Liver (tissue), 8 donors: ENCODE measurements at regions not wholly inside any gene's neighbourhood (a gene's known extent, or its start where the extent isn't known, plus 50 kb on each side); places are given as distances from the start of the nearest gene placed in this dataset.

Source experiments
- DNase-seq: peaks from one replicate; pipeline ENCODE4 v3.0.0-alpha.2; 2017; ENCODE audit warnings: low spot score
- H3K27ac ChIP-seq, 2 donors: one replicate each; pipeline ENCODE4 v1.7.0; 2013; ENCODE audit warnings: inconsistent platforms in 2 of 2, low read length in 2 of 2, control low read depth in 1 of 2, low read depth in 1 of 2, mild to moderate bottlenecking in 1 of 2
- H3K27me3 ChIP-seq, 4 donors: one replicate each; pipeline versions ENCODE4 v1.6.1 to v1.7.0; 2013; ENCODE audit warnings: low read length in 3 of 4, inconsistent platforms in 1 of 4, mild to moderate bottlenecking in 1 of 4, moderate library complexity in 1 of 4; ENCODE audit not compliant: control insufficient read depth in 4 of 4, insufficient read depth in 4 of 4
- H3K36me3 ChIP-seq, 4 donors: one replicate each; pipeline versions ENCODE4 v1.6.1 to v1.7.0; 2013; ENCODE audit warnings: low read length in 3 of 4, mild to moderate bottlenecking in 3 of 4, low read depth in 1 of 4, moderate library complexity in 1 of 4; ENCODE audit not compliant: control insufficient read depth in 4 of 4, insufficient read depth in 3 of 4
- H3K4me1 ChIP-seq, 4 donors: one replicate each; pipeline versions ENCODE4 v1.6.1 to v1.7.0; 2013; ENCODE audit warnings: low read length in 3 of 4, mild to moderate bottlenecking in 3 of 4, moderate library complexity in 1 of 4; ENCODE audit not compliant: control insufficient read depth in 4 of 4, insufficient read depth in 4 of 4
- H3K4me3 ChIP-seq, 3 donors: one replicate each; pipeline versions ENCODE4 v1.6.1 to v1.7.0; 2013; ENCODE audit warnings: low read length in 3 of 3, control low read depth in 1 of 3, low read depth in 1 of 3, mild to moderate bottlenecking in 1 of 3
- H3K9ac ChIP-seq, 2 donors: one replicate each; pipeline ENCODE4 v1.7.0; 2013; ENCODE audit warnings: low read length in 2 of 2, mild to moderate bottlenecking in 2 of 2, moderate library complexity in 2 of 2, control low read depth in 1 of 2, low read depth in 1 of 2
- H3K9me3 ChIP-seq, 4 donors: one replicate each; pipeline versions ENCODE4 v1.6.1 to v1.7.0; 2013; ENCODE audit warnings: low read length in 3 of 4; ENCODE audit not compliant: control insufficient read depth in 4 of 4
- EGR1 ChIP-seq, 2 donors: IDR thresholded peaks; 2 replicates each; pipeline ENCODE4 v1.6.1; 2016 to 2018; ENCODE audit warnings: antibody characterized with exemption in 2 of 2, low read depth in 2 of 2
- FOXA2 ChIP-seq: IDR thresholded peaks from 2 replicates; pipeline ENCODE4 v1.6.1; 2016; ENCODE audit warnings: antibody characterized with exemption
- GABPA ChIP-seq, 2 donors: IDR thresholded peaks in 1 of 2; conservative IDR thresholded peaks in 1 of 2; 2 replicates each; pipeline ENCODE4 v1.6.1; 2016; ENCODE audit warnings: antibody characterized with exemption in 2 of 2, mild to moderate bottlenecking in 1 of 2, moderate library complexity in 1 of 2
- HNF4A ChIP-seq, 2 donors: conservative IDR thresholded peaks; 2 replicates each; pipeline ENCODE4 v1.6.1; 2016; ENCODE audit warnings: antibody characterized with exemption in 2 of 2, mild to moderate bottlenecking in 2 of 2
- HNF4G ChIP-seq: IDR thresholded peaks from 2 replicates; pipeline ENCODE4 v1.6.1; 2016; ENCODE audit warnings: antibody characterized with exemption
- JUND ChIP-seq, 2 donors: IDR thresholded peaks; 2 replicates each; pipeline ENCODE4 v1.6.1; 2016; ENCODE audit warnings: antibody characterized with exemption in 2 of 2
- NR2F2 ChIP-seq: IDR thresholded peaks from 2 replicates; pipeline ENCODE4 v1.6.1; 2016; ENCODE audit warnings: antibody characterized with exemption
- RXRA ChIP-seq, 2 donors: IDR thresholded peaks; 2 replicates each; pipeline ENCODE4 v1.6.1; 2017 to 2018; ENCODE audit warnings: antibody characterized with exemption in 2 of 2, mild to moderate bottlenecking in 1 of 2
- SP1 ChIP-seq: IDR thresholded peaks from 2 replicates; pipeline ENCODE4 v1.6.1; 2018; ENCODE audit warnings: antibody characterized with exemption, mild to moderate bottlenecking
- TAF1 ChIP-seq: conservative IDR thresholded peaks from 2 replicates; pipeline ENCODE4 v1.6.1; 2016; ENCODE audit warnings: antibody characterized with exemption, mild to moderate bottlenecking
- YY1 ChIP-seq: IDR thresholded peaks from 2 replicates; pipeline ENCODE4 v1.6.1; 2016; ENCODE audit warnings: antibody characterized with exemption, mild to moderate bottlenecking
- WGBS: extraction: QIAGEN DNeasy Blood & Tissue Kit; methylation state at CpG from one replicate; pipeline ENCODE4 v1.1.7; 2013; 5-methylcytosine and 5-hydroxymethylcytosine counted together
- TF ChIP-seq, protein P1 (sequence below): IDR thresholded peaks from 2 replicates; pipeline ENCODE4 v1.6.1; 2016; ENCODE audit warnings: antibody characterized with exemption
- TF ChIP-seq, protein P2 (sequence below): IDR thresholded peaks from 2 replicates; pipeline ENCODE4 v1.6.1; 2016; ENCODE audit warnings: antibody characterized with exemption
- TF ChIP-seq, protein P3 (sequence below): IDR thresholded peaks from 2 replicates; pipeline ENCODE4 v1.6.1; 2016; ENCODE audit warnings: antibody characterized with exemption, mild to moderate bottlenecking
- TF ChIP-seq, protein P4 (sequence below): fragments of 150-350 bp; IDR thresholded peaks from 2 replicates; pipeline ENCODE4 v1.5.1; 2017; ENCODE audit warnings: improper control_type of control experiment, low read depth, low read length; ENCODE audit not compliant: missing input control
- TF ChIP-seq, protein P5 (sequence below): IDR thresholded peaks from 2 replicates; pipeline ENCODE4 v1.6.1; 2016; ENCODE audit warnings: antibody characterized with exemption
- donor health status: healthy.
- donor health status: healthy.
- donor health status: healthy.
- donor health status: healthy.
- donor health status: healthy.

DNA sequence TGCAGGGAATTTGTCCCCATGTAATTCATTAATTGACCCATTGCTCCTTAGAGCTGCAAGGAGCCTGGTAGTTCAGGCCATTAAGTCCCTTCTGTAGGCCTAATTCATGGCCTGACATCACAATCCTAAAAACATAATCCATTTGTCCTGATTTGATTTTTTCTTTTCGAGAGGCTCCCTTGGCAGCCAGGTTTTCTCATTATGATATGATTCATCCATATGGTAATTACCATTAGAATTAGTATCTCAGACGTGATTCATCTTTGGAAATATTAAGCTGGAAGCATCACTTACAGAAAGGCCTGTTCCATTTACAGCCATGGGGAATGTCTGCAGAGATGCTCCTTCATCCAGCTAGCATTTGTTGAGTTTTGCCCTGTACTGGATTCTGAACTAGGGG is 128.5 kb downstream of the PLCE1 start:
- H3K9me3 ChIP-seq: no peaks in the 10 kb centered on the region
- no peak overlapping the region for H3K4me3 ChIP-seq
- H3K27me3 ChIP-seq: no peaks in the 10 kb centered on the region
- no peak for TF ChIP-seq HNF4G
- TF ChIP-seq, protein P1, sequence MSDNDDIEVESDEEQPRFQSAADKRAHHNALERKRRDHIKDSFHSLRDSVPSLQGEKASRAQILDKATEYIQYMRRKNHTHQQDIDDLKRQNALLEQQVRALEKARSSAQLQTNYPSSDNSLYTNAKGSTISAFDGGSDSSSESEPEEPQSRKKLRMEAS: no peak
- TF ChIP-seq, protein P2, sequence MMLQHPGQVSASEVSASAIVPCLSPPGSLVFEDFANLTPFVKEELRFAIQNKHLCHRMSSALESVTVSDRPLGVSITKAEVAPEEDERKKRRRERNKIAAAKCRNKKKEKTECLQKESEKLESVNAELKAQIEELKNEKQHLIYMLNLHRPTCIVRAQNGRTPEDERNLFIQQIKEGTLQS: no peak
- TF ChIP-seq EGR1 (IDR thresholded peaks at IDR 0.05; ENCODE audit: low read depth in 2 of 2): no peak
- TF ChIP-seq, protein P3, sequence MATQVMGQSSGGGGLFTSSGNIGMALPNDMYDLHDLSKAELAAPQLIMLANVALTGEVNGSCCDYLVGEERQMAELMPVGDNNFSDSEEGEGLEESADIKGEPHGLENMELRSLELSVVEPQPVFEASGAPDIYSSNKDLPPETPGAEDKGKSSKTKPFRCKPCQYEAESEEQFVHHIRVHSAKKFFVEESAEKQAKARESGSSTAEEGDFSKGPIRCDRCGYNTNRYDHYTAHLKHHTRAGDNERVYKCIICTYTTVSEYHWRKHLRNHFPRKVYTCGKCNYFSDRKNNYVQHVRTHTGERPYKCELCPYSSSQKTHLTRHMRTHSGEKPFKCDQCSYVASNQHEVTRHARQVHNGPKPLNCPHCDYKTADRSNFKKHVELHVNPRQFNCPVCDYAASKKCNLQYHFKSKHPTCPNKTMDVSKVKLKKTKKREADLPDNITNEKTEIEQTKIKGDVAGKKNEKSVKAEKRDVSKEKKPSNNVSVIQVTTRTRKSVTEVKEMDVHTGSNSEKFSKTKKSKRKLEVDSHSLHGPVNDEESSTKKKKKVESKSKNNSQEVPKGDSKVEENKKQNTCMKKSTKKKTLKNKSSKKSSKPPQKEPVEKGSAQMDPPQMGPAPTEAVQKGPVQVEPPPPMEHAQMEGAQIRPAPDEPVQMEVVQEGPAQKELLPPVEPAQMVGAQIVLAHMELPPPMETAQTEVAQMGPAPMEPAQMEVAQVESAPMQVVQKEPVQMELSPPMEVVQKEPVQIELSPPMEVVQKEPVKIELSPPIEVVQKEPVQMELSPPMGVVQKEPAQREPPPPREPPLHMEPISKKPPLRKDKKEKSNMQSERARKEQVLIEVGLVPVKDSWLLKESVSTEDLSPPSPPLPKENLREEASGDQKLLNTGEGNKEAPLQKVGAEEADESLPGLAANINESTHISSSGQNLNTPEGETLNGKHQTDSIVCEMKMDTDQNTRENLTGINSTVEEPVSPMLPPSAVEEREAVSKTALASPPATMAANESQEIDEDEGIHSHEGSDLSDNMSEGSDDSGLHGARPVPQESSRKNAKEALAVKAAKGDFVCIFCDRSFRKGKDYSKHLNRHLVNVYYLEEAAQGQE: no peak
- TF ChIP-seq TAF1: no peak
- TF ChIP-seq, protein P4, sequence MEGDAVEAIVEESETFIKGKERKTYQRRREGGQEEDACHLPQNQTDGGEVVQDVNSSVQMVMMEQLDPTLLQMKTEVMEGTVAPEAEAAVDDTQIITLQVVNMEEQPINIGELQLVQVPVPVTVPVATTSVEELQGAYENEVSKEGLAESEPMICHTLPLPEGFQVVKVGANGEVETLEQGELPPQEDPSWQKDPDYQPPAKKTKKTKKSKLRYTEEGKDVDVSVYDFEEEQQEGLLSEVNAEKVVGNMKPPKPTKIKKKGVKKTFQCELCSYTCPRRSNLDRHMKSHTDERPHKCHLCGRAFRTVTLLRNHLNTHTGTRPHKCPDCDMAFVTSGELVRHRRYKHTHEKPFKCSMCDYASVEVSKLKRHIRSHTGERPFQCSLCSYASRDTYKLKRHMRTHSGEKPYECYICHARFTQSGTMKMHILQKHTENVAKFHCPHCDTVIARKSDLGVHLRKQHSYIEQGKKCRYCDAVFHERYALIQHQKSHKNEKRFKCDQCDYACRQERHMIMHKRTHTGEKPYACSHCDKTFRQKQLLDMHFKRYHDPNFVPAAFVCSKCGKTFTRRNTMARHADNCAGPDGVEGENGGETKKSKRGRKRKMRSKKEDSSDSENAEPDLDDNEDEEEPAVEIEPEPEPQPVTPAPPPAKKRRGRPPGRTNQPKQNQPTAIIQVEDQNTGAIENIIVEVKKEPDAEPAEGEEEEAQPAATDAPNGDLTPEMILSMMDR: no peak
- TF ChIP-seq, protein P5, sequence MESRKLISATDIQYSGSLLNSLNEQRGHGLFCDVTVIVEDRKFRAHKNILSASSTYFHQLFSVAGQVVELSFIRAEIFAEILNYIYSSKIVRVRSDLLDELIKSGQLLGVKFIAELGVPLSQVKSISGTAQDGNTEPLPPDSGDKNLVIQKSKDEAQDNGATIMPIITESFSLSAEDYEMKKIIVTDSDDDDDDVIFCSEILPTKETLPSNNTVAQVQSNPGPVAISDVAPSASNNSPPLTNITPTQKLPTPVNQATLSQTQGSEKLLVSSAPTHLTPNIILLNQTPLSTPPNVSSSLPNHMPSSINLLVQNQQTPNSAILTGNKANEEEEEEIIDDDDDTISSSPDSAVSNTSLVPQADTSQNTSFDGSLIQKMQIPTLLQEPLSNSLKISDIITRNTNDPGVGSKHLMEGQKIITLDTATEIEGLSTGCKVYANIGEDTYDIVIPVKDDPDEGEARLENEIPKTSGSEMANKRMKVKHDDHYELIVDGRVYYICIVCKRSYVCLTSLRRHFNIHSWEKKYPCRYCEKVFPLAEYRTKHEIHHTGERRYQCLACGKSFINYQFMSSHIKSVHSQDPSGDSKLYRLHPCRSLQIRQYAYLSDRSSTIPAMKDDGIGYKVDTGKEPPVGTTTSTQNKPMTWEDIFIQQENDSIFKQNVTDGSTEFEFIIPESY: no peak
- no peak for TF ChIP-seq YY1
- no peak for TF ChIP-seq SP1
- no peak for TF ChIP-seq HNF4A (conservative IDR thresholded peaks at IDR 0.05)
- no peak for TF ChIP-seq FOXA2
- no peak overlapping the region for H3K9ac ChIP-seq
- no peak for DNase-seq
- WGBS: 89% methylated on average over 2 of the region's 2 CpGs
- no peaks in the 10 kb centered on the region for H3K4me1 ChIP-seq
- no peaks in the 10 kb centered on the region for H3K36me3 ChIP-seq
- no peak overlapping the region for H3K27ac ChIP-seq

DNA sequence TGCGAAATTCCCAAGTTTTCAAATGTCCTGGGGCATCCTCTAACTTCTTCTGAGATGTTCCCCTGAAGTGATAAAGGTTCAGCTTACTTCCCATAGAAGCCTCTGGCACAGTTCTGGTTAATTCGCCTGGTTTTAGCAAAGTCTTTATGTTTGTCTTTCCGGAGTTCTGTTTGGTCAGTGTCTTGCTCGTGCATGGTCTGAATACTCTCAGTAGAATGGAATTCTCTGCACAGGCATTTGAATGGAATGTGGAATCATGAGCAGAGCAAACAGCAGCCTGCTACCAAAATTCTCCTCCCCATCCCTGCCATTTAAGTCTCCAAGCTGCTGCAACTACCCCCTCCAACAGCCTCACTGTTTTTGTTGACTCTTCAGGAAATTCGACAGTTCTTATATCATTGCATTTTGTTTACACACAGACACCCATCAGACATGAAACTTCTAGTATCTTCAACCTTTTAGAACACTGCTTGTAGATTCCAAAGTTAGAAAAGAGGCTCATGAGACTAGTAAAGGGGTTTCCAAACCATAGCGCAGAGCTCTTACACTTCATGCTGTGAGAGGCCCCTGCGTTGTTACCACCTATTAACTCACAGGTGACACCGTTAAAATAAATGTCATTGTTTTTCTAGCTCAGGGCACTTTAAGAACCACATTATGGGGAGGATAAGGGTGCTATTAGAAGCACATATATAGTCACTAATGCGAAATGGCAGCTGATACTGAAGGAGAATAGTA is 129.7 kb downstream of the PLCE1 start:
- no peak overlapping the region for H3K27ac ChIP-seq
- no peaks in the 10 kb centered on the region for H3K36me3 ChIP-seq
- WGBS: 44% methylated on average over 9 of the region's 9 CpGs
- no peaks in the 10 kb centered on the region for H3K27me3 ChIP-seq
- no peak overlapping the region for H3K4me3 ChIP-seq
- no peaks in the 10 kb centered on the region for H3K4me1 ChIP-seq
- no peak overlapping the region for H3K9ac ChIP-seq
- no peak for DNase-seq
- H3K9me3 ChIP-seq: no peaks in the 10 kb centered on the region
- TF ChIP-seq, protein P3: no peak
- TF ChIP-seq RXRA (IDR thresholded peaks at IDR 0.05) (no peak), NR2F2 (no peak), JUND (IDR thresholded peaks at IDR 0.05) (no peak), FOXA2 (no peak), HNF4A (conservative IDR thresholded peaks at IDR 0.05) (no peak), GABPA (IDR thresholded peaks at IDR 0.05 in 1 of 2, conservative IDR thresholded peaks at IDR 0.05 in 1 of 2) (no peak), EGR1 (IDR thresholded peaks at IDR 0.05; ENCODE audit: low read depth in 2 of 2) (no peak), TAF1 (no peak)
- TF ChIP-seq, protein P4: no peak
- TF ChIP-seq, protein P1: no peak
